DOHH2 (cell line): ENCODE measurements at regions not wholly inside any gene's neighbourhood (a gene's known extent, or its start where the extent isn't known, plus 50 kb on each side); places are given as distances from the start of the nearest gene placed in this dataset.

Experiments used
- CTCF ChIP-seq: fragments of 200-600 bp; sonication (generic); IDR thresholded peaks from one replicate; pipeline ENCODE4 v1.5.1; 2014; ENCODE audit warnings: antibody characterized with exemption, mild to moderate bottlenecking, low read depth, low read length; ENCODE audit not compliant: poor library complexity, severe bottlenecking
- EZH2phosphoT487 ChIP-seq: fragments of 200-600 bp; sonication (generic); IDR thresholded peaks from 2 replicates; pipeline ENCODE4 v1.6.1; 2017; ENCODE audit warnings: borderline replicate concordance, mild to moderate bottlenecking, antibody characterized with exemption, low read length, moderate library complexity, mixed read lengths

GRCh38 chr20:19945732-19946670 is 71.2 kb upstream of the NAA20 start:
- TF ChIP-seq CTCF (no peak), EZH2phosphoT487 (no peak)
